GM21529 (cell line): ENCODE measurements at regions not wholly inside any gene's neighbourhood (a gene's known extent, or its start where the extent isn't known, plus 50 kb on each side); places are given as distances from the start of the nearest gene placed in this dataset.

ENCODE experiments used
- ATAC-seq: cut with Tn5 transposase; IDR thresholded peaks from one replicate; pipeline ENCODE4 v1.9.1; 2021; ENCODE audit not compliant: unreplicated experiment

GRCh38 chr3:105197863-105198262, 168.8 kb upstream of the ALCAM start:
- no peak for ATAC-seq

DNA sequence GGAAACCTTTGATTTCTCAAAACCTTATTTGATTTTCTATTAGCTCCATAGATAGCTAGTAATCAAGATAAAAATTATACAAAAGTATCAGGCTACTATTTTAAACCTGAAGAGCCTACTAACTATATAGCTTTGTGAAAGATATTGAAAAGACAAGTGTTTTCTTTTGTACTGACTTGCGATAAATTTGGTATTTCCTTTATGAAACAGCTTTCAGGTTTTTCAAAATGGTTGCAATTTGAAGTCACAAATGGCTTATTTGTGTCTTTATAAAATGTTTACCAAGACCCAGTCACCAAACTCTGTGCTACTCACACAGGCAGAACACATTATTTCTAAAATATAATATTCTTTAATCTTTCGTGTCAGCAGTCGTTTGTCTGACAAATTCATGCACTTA, 167.5 kb upstream of the ALCAM start:
- no peak for ATAC-seq

DNA sequence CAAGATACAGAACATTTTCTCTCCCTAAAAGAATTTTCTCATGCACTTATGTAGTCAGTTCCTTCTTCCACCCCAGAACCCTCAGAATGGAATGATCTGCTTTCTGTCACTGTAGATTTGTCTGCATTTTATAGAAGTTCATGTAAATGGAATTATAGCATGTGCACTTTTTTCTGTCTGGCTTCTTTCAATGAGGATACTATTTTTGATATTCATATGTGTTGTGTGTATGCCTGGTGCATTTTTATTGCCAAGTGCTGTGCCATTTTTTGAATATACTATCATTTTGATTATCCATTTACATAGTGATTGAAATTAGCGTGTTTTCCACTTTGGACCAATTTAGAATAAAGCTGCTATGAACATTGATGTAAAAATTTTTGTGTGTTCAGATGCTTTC, 156.6 kb upstream of the ALCAM start:
- ATAC-seq, result no peak

DNA sequence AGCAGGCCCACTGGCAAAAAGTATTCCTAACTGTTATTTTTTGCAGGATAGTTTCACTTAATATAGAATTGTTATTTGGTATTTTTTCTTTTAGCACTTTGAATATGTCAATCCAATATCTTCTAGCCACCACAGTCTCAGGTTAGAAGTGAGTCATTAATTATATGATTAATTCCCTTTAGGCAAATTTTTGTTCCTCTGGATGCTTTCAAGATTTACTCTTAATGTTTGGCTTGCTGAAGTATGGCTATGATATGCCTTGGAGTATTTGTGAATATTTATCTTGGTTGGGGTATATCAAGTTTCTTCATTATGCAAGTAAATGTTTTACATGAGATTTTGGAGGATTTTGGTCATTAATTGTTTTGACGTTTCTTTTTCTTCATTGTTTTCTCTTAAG, 152.1 kb upstream of the ALCAM start:
- ATAC-seq, result no peak

GRCh38 chr3:105222568-105223093, 144.1 kb upstream of the ALCAM start:
- ATAC-seq, result no peak

GRCh38 chr3:105223815-105224214, 142.9 kb upstream of the ALCAM start:
- ATAC-seq, result no peak

DNA sequence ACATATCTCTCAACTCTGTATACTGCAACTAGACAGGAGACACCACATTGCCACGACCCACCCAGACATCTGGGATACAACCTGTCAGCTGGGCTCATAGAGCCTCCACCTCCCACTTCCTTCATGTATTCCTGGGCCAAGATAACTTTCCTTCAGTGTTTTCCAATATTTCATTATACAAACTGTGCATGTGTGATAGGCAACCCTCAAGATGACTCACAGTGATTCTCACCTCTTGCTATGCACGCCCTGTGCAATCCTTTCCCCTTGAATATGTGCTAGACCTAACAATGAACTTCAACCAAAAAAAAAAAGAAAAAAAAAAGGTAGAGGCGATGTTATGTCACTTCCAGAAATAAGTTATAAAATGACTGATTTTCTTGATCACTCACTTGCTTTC, 138.0 kb upstream of the ALCAM start:
- no peak for ATAC-seq

- no peak for ATAC-seq
Observed at GRCh38 chr3:105232553-105232952, 134.2 kb upstream of the ALCAM start.

GRCh38 chr3:105233010-105233409, 133.7 kb upstream of the ALCAM start:
- ATAC-seq, result no peak

GRCh38 chr3:105235221-105235620, 131.5 kb upstream of the ALCAM start:
- ATAC-seq, result no peak

DNA sequence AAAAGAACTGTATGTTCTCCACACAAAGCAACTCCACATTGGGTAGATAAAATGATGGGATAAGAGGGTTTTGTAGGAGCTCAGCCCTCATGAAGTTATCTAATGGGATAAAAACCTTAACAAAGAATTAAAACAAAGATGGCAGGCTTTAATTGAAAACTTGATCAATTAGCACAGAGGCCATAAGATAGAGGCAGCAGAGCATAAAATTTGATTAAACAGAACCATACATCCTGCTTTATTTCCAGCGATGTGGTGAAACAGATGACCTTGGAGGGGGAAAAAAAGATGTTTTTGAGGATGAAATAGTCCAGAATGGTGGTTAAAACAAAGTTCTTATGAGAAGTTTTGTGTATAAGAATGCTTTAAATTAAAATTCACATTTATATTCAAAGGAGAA, 130.9 kb upstream of the ALCAM start:
- ATAC-seq, result no peak

DNA sequence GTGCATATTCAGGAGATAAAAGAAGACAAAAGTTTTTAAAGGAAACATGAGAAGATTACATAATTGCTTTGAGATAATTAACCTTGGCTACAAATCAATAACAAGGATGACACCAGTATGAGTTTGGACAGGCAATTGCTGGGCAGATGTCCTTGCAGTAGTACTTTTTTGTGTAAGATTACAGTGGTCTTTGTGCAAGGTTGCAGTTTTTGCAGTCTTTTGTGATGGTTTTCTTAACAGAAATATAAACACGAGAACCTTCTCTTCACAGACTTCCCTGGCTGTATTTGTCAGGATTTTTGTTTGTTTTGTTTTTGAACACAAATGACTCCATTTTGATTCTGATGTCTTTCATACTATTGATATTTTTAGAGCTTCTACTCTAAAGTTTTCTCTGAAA, 128.3 kb upstream of the ALCAM start:
- no peak for ATAC-seq

DNA sequence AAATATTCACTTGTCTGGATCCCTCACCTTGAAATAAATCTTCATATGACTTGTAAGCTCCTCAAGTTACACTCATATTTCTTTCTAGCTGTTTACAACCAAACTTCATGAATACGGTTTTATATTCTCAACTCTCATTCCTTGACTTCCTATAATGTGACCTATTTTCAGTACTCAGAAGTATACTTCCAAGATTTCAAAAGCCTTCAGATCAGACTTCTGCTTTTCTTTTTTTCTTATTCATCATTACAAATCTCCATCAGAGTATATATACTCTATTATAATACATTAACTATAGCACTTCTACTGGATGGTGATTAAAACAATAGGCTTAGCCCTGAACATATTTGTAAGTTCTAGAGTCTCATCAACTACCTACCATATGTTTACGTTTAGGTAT, 123.6 kb upstream of the ALCAM start:
- ATAC-seq, result no peak

DNA sequence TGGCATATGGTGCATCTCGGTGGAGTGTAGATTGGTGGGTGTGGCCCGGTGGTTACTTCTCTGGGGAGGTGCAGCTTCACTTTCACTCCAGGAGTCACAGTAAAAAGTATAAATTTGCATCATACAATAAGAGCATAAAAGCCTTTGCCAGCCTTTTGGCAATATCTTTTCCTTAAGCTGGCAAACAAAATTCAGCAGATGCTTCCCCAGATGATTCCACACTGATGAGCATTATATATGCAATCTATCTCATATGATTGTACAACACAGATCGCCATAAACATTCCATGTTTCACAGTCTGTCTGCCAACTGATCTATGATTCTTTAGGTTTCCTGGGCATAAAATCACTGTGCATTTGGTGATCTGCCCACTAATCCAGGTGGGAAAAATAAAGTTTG, 120.2 kb upstream of the ALCAM start:
- ATAC-seq, result no peak

DNA sequence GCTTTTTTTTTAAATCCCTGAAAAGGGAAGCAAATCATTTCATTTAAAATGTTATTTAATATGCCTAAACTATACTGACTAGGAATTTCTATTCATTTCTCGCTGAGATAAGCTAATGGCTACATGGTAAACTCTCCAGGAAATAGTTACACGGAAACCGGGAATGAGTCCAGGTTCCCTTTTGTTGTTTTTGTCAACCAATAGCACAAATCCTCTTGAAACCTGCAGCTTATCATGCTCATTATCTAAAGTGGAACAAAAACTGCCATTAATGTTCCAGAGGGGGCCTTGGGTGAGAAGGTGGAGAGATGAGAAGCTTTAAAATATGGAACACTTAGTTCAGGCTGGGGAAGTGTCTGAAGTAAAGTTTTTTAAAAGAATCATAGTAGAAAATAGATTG, 113.5 kb upstream of the ALCAM start:
- no peak for ATAC-seq

DNA sequence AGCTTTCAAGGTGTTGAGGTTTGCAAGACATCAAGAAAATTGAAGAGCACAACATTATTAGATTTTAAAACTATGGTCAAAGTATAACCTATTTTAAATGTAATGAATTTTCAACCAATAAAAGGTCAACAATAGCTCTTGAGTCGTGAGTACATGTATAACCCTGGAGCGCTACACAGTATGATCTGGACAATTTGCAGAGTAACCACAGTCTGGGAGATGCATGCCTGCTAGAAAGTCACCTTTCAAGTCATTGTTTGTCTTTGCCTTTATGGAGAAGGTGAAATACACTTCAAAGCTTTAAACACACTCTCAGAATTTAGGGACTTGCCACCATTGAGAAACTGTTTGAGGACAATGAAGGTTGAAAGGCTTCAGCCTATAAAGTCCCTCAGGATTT, 112.6 kb upstream of the ALCAM start:
- no peak for ATAC-seq

DNA sequence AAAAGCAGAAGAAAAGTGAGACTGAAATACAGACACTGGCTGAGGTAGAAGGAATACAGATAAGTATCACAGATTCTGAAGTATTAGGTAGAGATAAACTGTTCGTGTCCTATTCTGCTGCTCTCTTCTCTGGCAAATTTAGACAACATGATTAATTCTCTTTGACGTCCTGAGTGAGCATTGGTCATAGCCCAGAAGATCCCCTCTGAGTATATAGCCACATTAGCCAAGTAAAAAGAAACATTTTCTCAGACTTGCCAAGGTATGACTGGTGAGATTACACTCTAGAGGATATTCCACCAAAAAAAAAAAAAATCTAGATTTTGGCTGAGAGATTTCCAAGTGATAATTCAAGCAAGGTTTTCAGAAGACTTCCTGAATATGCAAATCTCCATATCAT, 111.4 kb upstream of the ALCAM start:
- ATAC-seq, result no peak

- ATAC-seq, result no peak
Observed at GRCh38 chr3:105259496-105259895, 107.2 kb upstream of the ALCAM start.

GRCh38 chr3:105260385-105260784, 106.3 kb upstream of the ALCAM start:
- ATAC-seq, result no peak

GRCh38 chr3:105274536-105274935, 92.2 kb upstream of the ALCAM start:
- ATAC-seq, result no peak

DNA sequence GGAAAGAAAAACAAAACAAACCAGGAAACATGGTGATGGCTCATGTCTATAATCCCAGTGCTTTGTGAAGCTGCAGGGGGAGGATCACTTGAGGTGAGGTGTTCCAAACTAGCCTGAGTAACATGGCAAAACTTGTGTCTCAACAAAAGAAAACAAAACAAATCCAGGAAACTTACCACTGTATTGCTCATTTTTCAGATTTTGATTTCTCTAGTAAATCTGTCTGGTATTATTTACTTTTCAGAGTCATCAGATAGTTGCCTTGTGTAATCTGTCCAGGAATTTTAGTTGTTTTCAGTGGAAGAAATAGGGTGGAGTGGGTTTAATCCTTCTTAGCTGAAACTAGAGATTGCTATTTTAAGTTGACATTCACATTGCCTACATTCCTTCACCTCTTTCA, 91.8 kb upstream of the ALCAM start:
- no peak for ATAC-seq

DNA sequence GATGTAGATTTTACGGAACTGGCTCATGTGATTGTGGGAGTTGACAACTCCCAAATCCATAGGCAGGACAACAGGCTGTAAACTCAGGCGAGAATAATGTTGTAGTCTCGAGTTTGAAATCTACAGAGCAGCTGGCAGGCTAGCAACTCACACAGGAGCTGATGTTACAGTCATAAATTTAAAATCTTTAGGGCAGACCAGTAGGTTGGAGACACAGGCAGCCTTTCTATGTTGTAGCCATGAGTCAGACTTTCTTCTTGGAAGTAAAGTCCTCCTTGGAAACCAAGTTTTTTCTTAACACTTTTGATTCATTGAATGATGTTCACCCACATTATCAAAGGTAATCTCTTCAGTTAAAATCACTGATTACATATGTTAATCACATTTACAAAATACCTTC, 89.1 kb upstream of the ALCAM start:
- no peak for ATAC-seq

DNA sequence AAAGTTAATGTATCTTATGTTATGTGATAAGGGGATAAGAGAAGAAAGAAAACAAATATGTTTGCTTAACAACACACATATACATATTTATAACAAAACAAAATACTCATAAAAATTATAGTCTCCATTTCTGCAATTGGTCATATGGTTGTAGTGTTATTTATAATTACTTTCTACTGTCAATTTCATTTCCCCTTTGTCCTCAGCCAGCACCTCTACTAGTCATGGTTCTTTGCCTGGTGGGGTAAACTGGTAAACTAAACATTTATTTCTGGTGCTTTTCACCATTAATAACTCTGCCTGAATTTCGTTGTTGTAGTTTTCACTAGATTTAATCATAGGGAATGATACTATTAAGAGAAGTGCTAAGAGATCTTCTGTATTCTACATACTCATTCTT, 88.0 kb upstream of the ALCAM start:
- no peak for ATAC-seq

GRCh38 chr3:105281989-105282388, 84.7 kb upstream of the ALCAM start:
- ATAC-seq, result no peak
